ENCODE measurements at regions not wholly inside any gene's neighbourhood (a gene's known extent, or its start where the extent isn't known, plus 50 kb on each side); places are given as distances from the start of the nearest gene placed in this dataset.

GRCh38 chr2:12231288-12231687 is 484.9 kb downstream of the LPIN1 start:
- TF ChIP-seq, protein P1, sequence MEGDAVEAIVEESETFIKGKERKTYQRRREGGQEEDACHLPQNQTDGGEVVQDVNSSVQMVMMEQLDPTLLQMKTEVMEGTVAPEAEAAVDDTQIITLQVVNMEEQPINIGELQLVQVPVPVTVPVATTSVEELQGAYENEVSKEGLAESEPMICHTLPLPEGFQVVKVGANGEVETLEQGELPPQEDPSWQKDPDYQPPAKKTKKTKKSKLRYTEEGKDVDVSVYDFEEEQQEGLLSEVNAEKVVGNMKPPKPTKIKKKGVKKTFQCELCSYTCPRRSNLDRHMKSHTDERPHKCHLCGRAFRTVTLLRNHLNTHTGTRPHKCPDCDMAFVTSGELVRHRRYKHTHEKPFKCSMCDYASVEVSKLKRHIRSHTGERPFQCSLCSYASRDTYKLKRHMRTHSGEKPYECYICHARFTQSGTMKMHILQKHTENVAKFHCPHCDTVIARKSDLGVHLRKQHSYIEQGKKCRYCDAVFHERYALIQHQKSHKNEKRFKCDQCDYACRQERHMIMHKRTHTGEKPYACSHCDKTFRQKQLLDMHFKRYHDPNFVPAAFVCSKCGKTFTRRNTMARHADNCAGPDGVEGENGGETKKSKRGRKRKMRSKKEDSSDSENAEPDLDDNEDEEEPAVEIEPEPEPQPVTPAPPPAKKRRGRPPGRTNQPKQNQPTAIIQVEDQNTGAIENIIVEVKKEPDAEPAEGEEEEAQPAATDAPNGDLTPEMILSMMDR (IDR thresholded peaks at IDR 0.05): no peak
- no peak for TF ChIP-seq POLR2A (IDR thresholded peaks at IDR 0.05)

All from tibial nerve (tissue), 3 donors.